ENCODE measurements at regions not wholly inside any gene's neighbourhood (a gene's known extent, or its start where the extent isn't known, plus 50 kb on each side); places are given as distances from the start of the nearest gene placed in this dataset.

DNA sequence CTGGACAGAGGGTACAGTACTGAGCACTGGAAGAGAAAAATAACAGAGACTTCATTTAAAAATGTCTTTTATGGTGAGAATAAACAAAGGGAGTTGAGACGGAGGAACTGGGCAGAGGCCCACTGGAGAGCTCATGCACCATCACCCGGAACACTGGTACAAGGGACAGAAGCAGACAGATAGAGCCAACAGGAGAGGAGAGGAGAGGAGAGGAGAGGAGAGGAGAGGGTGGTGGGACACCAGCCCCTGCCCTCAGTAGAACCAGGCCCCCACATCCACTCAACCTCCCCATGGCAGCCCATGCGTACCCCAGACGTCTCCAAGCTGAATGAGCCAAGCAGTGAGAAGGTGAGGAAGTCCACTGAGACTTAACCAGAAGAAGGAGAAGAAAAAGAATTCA is 390.5 kb upstream of the CNR1 start:
- ChIA-PET CTCF (interaction anchor here (2.0 kb wide), 1 partner anchor 43 kb away, joined by 4 read pairs; no protein-coding TSS in a partner anchor), SMC1A (ENCODE audit: uncharacterized antibody, unreplicated experiment) (interaction anchor here (0.6 kb wide), 1 partner anchor 314 kb away, joined by 3 read pairs; no protein-coding TSS in a partner anchor), RAD21 (ENCODE audit: unreplicated experiment) (no interaction called here), POLR2A (no interaction called here)
- H3K36me3 ChIP-seq (ENCODE audit: control insufficient read depth in 2 of 2, insufficient read depth in 2 of 2, low read length in 1 of 2): no peaks in the 10 kb centered on the region
- no peak overlapping the region for H3K4me3 ChIP-seq
- no peak overlapping the region for H3K9ac ChIP-seq (ENCODE audit: control insufficient read depth, insufficient read depth, low read length)
- 14% methylated on average over 2 of the region's 4 CpGs for WGBS (ENCODE audit: insufficient coverage, insufficient replicate concordance, low lambda C conversion rate, missing lambda C conversion rate)
- no peaks in the 10 kb centered on the region for H3K27me3 ChIP-seq (replicated peaks in 1 of 2; ENCODE audit: control insufficient read depth in 2 of 2, insufficient read depth in 2 of 2, low read length in 1 of 2)
- no peak overlapping the region for H3K27ac ChIP-seq (ENCODE audit: control insufficient read depth, insufficient read depth)
- BruUV-seq (replicated peaks): no TSS peak
- H3K4me2 ChIP-seq (ENCODE audit: control insufficient read depth, insufficient read depth): no peak overlapping the region
- H2AFZ ChIP-seq (ENCODE audit: control insufficient read depth, low read depth, low read length): no peak overlapping the region
- no peaks in the 10 kb centered on the region for H3K79me2 ChIP-seq (ENCODE audit: control insufficient read depth, insufficient read depth, low read length)
- no peaks in the 10 kb centered on the region for H4K20me1 ChIP-seq (ENCODE audit: control insufficient read depth, insufficient read depth)
- intact Hi-C loops (cut with micrococcal nuclease; ENCODE audit: unreplicated experiment): no loop called here
- no peaks in the 10 kb centered on the region; the same call in 1 of the 3 replicates for H3K9me3 ChIP-seq (replicated peaks; ENCODE audit: control insufficient read depth, insufficient read depth, low read length)
- ATAC-seq (no peak), DNase-seq (ENCODE audit: low read depth, low spot score) (no peak), FAIRE-seq (no peak)
- no peaks in the 10 kb centered on the region for H3K4me1 ChIP-seq (ENCODE audit: control insufficient read depth, insufficient read depth, low read length)
- TF ChIP-seq ZNF622 (IDR thresholded peaks at IDR 0.05) (no peak), CBX3 (IDR thresholded peaks at IDR 0.05; ENCODE audit: borderline replicate concordance, low read depth) (no peak), MYC (IDR thresholded peaks at IDR 0.05; ENCODE audit: insufficient read depth, insufficient read length, insufficient replicate concordance, low read length, severe bottlenecking) (no peak), CBFB (IDR thresholded peaks at IDR 0.05; ENCODE audit: low read depth) (no peak), KDM1A (IDR thresholded peaks at IDR 0.05; ENCODE audit: borderline replicate concordance) (no peak), WRNIP1 (IDR thresholded peaks at IDR 0.05; ENCODE audit: borderline replicate concordance, low read depth, low read length) (no peak), PML (IDR thresholded peaks at IDR 0.05; ENCODE audit: low read length) (no peak), PAX5 (IDR thresholded peaks at IDR 0.05; ENCODE audit: borderline replicate concordance, low read depth, low read length) (no peak), SMC3 (IDR thresholded peaks at IDR 0.05; ENCODE audit: borderline replicate concordance, low read length) (no peak)
- in situ Hi-C loops (cut with MboI): no loop called here

DNA sequence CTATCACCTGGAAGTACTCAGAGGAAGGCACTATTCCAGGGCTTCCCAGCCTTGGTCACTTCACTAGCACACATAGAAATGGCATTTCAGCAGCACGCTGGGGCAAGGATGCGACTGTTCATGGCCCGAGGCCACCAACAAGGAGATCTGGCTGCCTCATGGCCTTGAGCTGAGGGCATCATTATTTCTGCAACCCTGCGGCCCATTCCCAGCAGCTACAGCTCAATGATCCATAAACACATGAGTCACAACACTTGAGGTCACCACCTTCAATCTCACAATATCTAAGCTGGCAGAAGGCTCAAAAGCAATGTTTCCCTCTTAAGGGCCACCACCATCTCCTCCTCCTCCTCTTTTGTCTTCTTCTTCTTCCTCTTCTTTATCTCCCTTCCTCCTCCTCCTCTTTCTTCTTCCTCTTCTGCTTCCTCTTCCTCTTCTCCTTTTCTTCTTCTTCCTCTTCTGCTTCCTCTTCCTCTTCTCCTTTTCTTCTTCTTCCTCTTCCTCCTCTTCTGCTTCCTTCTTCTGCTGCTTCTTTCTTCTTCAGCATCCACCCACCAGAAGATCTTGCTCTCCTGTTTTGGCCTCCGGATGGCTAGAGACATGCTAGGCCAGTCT is 382.9 kb upstream of the CNR1 start:
- Histone ChIP-seq H3K79me2 (ENCODE audit: control insufficient read depth, insufficient read depth, low read length) (no peaks in the 10 kb centered on the region), H2AFZ (ENCODE audit: control insufficient read depth, low read depth, low read length) (no peak overlapping the region), H3K9ac (ENCODE audit: control insufficient read depth, insufficient read depth, low read length) (no peak overlapping the region), H3K9me3 (replicated peaks; ENCODE audit: control insufficient read depth, insufficient read depth, low read length) (no peaks in the 10 kb centered on the region; the same call in 2 of the 3 replicates), H4K20me1 (ENCODE audit: control insufficient read depth, insufficient read depth) (no peaks in the 10 kb centered on the region), H3K36me3 (ENCODE audit: control insufficient read depth in 2 of 2, insufficient read depth in 2 of 2, low read length in 1 of 2) (no peaks in the 10 kb centered on the region), H3K4me2 (ENCODE audit: control insufficient read depth, insufficient read depth) (no peak overlapping the region), H3K27me3 (replicated peaks in 1 of 2; ENCODE audit: control insufficient read depth in 2 of 2, insufficient read depth in 2 of 2, low read length in 1 of 2) (no peaks in the 10 kb centered on the region), H3K4me3 (no peak overlapping the region), H3K27ac (ENCODE audit: control insufficient read depth, insufficient read depth) (no peak overlapping the region), H3K4me1 (ENCODE audit: control insufficient read depth, insufficient read depth, low read length) (0 out of 2 replicates have a peak, but pooled peaks cover 3% of the 10 kb centered on the region)
- in situ Hi-C loops (cut with MboI): no loop called here
- SMC1A ChIA-PET (ENCODE audit: uncharacterized antibody, unreplicated experiment): interaction anchor here (0.7 to 2.4 kb wide), 2 partner anchors 9 to 73 kb away, joined by 3 to 5 read pairs; no protein-coding TSS in a partner anchor
- POLR2A ChIA-PET: no interaction called here
- FAIRE-seq (no peak), DNase-seq (ENCODE audit: low read depth, low spot score) (no peak), ATAC-seq (no peak)
- BruUV-seq (replicated peaks): no TSS peak
- RAD21 ChIA-PET (ENCODE audit: unreplicated experiment): no interaction called here
- intact Hi-C loops (cut with micrococcal nuclease; ENCODE audit: unreplicated experiment): no loop called here
- CTCF ChIA-PET: no interaction called here
- WGBS (ENCODE audit: insufficient coverage, insufficient replicate concordance, low lambda C conversion rate, missing lambda C conversion rate): 69% methylated on average over 5 of the region's 5 CpGs
- TF ChIP-seq MTA2 (IDR thresholded peaks at IDR 0.05; ENCODE audit: low read depth) (no peak), ETV6 (conservative IDR thresholded peaks at IDR 0.05 in 1 of 2, IDR thresholded peaks at IDR 0.05 in 1 of 2; ENCODE audit: borderline replicate concordance in 1 of 2, low read depth in 1 of 2) (peak in 1 of 2 experiments; percentile 40; a peak in 1 of 4 replicates), YY1 (IDR thresholded peaks at IDR 0.05; ENCODE audit: low read depth, low read length) (no peak), SREBF2 (IDR thresholded peaks at IDR 0.05; ENCODE audit: low read length) (no peak)
